HG03432 (cell line): ENCODE measurements at regions not wholly inside any gene's neighbourhood (a gene's known extent, or its start where the extent isn't known, plus 50 kb on each side); places are given as distances from the start of the nearest gene placed in this dataset.
"Not testable (repeated sequence)": the region's sequence is repeated elsewhere in the genome, so short reads cannot be mapped to it uniquely, and the experiment has no call there.

ENCODE experiments used
- ATAC-seq: cut with Tn5 transposase; IDR thresholded peaks from one replicate; pipeline ENCODE4 v1.9.1; 2021; ENCODE audit warnings: mild to moderate bottlenecking, moderate library complexity; ENCODE audit not compliant: unreplicated experiment

- no peak for ATAC-seq
Observed at GRCh38 chr3:191644291-191644690, 183.3 kb downstream of the PYDC2 start.

- no peak for ATAC-seq
Observed at GRCh38 chr3:191646242-191646641, 185.3 kb downstream of the PYDC2 start.

GRCh38 chr3:191648787-191649186, 187.8 kb downstream of the PYDC2 start:
- ATAC-seq = no peak

GRCh38 chr3:191649626-191650025, 188.7 kb downstream of the PYDC2 start:
- no peak for ATAC-seq

GRCh38 chr3:191658781-191659419, 197.9 kb downstream of the PYDC2 start:
- not testable (repeated sequence) for ATAC-seq

GRCh38 chr3:191662150-191662549, 201.2 kb downstream of the PYDC2 start:
- ATAC-seq = not testable (repeated sequence)

GRCh38 chr3:191680989-191681597, 220.1 kb downstream of the PYDC2 start:
- no peak for ATAC-seq

- ATAC-seq = no peak
Observed at GRCh38 chr3:191682961-191683360, 222.0 kb downstream of the PYDC2 start.

- no peak for ATAC-seq
Observed at GRCh38 chr3:191686626-191687025, 225.7 kb downstream of the PYDC2 start.

GRCh38 chr3:191688756-191689433, 227.9 kb downstream of the PYDC2 start:
- ATAC-seq = no peak

- not testable (repeated sequence) for ATAC-seq
Observed at GRCh38 chr3:191691184-191691583, 230.2 kb downstream of the PYDC2 start.

GRCh38 chr3:191695131-191695814, 234.3 kb downstream of the PYDC2 start:
- no peak for ATAC-seq

GRCh38 chr3:191695815-191696153, 234.8 kb downstream of the PYDC2 start:
- no peak for ATAC-seq

- ATAC-seq = no peak
Observed at GRCh38 chr3:191696348-191696747, 235.4 kb downstream of the PYDC2 start.

- no peak for ATAC-seq
Observed at GRCh38 chr3:191699546-191699945, 238.6 kb downstream of the PYDC2 start.

GRCh38 chr3:191702121-191702520, 241.2 kb downstream of the PYDC2 start:
- ATAC-seq = no peak

GRCh38 chr3:191707817-191708216, 246.9 kb downstream of the PYDC2 start:
- ATAC-seq = no peak

- no peak for ATAC-seq
Observed at GRCh38 chr3:191715585-191715984, 254.6 kb downstream of the PYDC2 start.

- ATAC-seq = no peak
Observed at GRCh38 chr3:191721390-191721861, 260.5 kb downstream of the PYDC2 start.

- no peak for ATAC-seq
Observed at GRCh38 chr3:191721990-191722389, 261.0 kb downstream of the PYDC2 start.

- ATAC-seq = no peak
Observed at GRCh38 chr3:191727338-191727737, 266.4 kb downstream of the PYDC2 start.

- no peak for ATAC-seq
Observed at GRCh38 chr3:191728186-191728585, 267.2 kb downstream of the PYDC2 start.
